ENCODE measurements at regions not wholly inside any gene's neighbourhood (a gene's known extent, or its start where the extent isn't known, plus 50 kb on each side); places are given as distances from the start of the nearest gene placed in this dataset.
A peak's percentile ranks its signal among the peaks of the same experiment; 100 is the strongest.

- no peak for DNase-seq
Observed at GRCh38 chr5:30845194-30845593, 348.3 kb upstream of the CDH6 start.

GRCh38 chr5:30843541-30843940 lies 349.9 kb upstream of the CDH6 start:
- DNase-seq = no peak

GRCh38 chr5:30839956-30840355 lies 353.5 kb upstream of the CDH6 start:
- no peak for DNase-seq

GRCh38 chr5:30838936-30839496 lies 354.5 kb upstream of the CDH6 start:
- DNase-seq = no peak

DNA sequence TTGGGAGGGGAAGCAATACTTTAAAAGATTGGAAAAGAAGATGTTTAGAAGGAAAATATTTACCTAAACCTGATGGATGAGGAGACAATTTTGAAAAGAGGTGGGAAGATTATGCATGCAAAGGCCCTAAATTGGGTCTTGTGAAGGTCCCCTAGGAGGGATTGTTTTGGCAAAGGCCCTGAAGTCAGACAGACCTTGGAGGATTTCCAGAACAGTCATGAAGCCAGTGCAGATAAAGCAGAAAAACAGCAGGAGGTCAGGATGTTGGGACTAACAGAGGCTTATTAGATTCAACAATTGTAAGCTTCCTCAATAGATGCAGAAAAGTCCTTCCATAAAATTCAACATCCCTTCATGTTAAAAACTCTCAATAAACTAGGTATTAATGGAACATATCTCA lies 361.0 kb upstream of the CDH6 start:
- DNase-seq = no peak

GRCh38 chr5:30831605-30832004 lies 361.9 kb upstream of the CDH6 start:
- no peak for DNase-seq

DNA sequence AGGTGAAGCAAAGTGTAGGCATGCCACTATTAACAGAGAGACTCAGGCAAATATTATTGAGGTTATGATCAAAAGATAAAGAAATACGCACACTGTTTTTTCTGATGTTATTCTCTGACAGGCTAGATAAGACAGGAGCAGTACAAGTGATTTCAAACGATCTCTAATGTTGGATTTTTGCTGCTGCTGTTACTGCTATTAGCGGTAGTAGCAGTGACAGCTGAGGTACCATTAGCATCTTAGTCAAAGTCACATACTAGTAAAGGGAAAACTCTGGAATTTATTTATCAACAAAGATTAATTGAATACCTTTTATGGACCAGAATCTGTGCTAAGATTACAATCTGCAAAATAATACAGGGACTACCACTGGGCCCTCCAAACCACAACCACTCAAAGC lies 362.4 kb upstream of the CDH6 start:
- no peak for DNase-seq

- no peak for DNase-seq
Observed at GRCh38 chr5:30811298-30811697, 382.2 kb upstream of the CDH6 start.

GRCh38 chr5:30809933-30810332 lies 383.6 kb upstream of the CDH6 start:
- no peak for DNase-seq

- DNase-seq = no peak
Observed at GRCh38 chr5:30808996-30809395, 384.5 kb upstream of the CDH6 start.

DNA sequence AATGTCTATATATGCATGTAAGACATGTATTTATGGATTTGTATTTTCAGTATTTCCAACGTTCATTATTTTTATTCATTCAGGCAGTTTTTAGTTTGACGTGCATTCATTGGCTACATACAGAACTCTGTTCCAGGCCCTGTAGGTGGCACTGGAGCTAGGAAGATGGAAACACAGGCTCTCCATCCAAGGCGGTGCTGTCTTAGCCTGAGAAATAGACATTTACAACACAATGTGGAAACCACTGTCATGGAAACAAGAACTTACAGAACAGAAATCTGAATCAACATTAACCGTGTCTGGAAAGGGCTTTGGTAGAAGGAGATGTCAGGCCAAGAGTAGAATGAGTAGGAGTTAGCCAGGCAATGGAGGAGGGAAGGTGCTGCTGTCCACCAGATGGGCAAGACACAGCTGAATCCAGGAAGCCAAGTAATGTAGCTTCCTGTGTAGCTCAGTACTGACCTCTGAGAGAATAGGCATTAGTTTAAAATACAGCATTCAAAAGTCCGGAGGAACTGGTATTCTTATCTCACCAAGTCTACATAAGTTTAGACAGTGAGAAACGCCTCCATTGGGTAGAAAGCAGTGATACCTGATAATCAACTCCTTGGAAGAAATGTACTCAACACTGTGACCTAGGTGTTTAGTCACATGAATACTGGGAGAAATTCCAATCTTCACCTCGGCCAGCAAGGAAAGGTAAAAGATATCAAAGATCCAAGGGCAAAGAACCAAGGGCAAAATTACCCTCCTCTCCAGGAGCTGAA lies 388.6 kb upstream of the CDH6 start:
- DNase-seq = no peak

- DNase-seq = no peak
Observed at GRCh38 chr5:30802961-30803705, 390.4 kb upstream of the CDH6 start.

DNA sequence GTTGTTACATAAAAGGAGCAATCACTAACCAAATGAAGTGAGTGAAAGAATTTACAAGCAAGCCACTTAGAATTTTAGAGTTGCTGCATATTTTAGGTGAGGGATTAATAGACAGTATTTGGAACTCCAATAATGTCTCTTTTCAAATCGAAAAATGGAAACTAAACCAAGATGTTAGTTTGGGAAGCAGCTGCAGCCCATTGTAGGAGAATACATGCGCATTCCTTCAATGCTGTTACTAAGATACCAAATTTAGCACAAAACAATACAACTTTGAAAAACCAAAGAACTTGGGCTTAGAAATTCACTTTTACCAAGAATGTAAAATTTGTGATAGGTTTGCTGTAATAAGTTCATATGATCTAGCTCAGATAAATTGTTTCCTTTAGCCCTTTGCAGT lies 411.8 kb upstream of the CDH6 start:
- DNase-seq = no peak

DNA sequence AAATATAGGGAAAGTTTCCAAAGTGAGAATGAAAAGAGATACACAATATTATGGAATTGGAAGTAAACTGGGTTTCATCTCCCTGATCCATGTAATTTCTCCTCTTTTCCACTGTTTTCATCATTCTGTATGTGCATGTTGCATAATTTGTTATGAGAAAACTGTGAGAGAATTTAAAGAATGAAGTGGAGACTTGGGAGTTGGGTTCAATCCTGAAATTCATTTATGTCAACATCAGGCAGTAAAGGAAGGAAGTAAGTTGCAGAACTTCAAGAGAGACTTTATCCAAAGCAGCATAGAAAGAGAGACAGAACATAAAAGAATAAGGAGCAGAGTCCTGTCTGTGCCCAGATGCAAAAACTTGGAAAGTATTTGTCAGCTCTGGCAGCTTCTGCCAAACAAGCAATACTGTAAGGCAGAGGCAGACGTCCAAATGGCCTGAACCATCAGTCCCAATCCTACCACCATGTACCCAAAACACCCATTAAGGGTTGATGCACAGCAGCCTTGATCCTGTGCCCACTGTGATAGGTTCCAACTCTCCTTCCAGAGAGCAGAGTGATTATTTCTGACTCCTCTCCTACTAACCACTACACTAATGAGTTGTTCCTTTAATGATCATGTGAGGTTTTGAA lies 425.3 kb upstream of the CDH6 start:
- no peak for DNase-seq

- DNase-seq = no peak
Observed at GRCh38 chr5:30765706-30766105, 427.8 kb upstream of the CDH6 start.

DNA sequence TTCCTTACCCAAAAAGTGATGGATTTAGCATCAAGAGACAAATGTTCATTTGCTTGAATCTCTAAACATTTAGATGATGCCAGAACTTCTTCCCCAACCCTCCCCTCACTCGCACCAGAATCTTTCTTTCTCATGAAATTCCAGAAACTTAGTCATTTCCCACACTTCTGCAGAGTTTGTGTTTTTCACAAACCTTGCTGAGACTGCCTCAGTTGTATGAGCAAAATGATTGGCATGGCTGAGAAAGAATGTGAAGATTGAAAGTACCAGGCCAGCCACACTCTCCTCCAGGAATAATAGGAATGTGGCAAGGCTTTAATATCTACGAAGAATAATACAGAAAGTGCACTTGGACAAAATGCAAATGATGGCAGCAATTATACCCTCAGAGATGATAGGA lies 428.3 kb upstream of the CDH6 start:
- DNase-seq = no peak

DNA sequence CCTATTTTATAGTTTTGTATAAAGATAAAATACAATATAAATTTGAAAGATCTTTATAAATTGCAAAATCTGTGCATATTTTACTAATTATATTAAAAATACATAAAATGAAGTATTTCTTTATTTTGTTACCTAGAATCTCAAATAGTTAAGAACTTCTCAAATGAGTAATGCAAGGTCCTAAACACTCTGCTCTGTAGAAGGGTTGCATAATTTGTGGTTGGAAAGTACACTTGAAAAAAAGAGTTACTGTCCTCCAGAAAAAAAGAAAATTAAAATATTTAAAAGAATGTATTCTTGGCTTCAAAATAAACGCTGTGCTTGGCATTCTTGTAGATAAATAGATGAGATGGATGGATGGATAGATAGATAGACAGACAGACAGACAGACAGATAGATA lies 428.8 kb upstream of the CDH6 start:
- DNase-seq = no peak

GRCh38 chr5:30759731-30760130 lies 433.8 kb upstream of the CDH6 start:
- DNase-seq = no peak

GRCh38 chr5:30752015-30752414 lies 441.5 kb upstream of the CDH6 start:
- DNase-seq = no peak

GRCh38 chr5:30749971-30750370 lies 443.5 kb upstream of the CDH6 start:
- no peak for DNase-seq

DNA sequence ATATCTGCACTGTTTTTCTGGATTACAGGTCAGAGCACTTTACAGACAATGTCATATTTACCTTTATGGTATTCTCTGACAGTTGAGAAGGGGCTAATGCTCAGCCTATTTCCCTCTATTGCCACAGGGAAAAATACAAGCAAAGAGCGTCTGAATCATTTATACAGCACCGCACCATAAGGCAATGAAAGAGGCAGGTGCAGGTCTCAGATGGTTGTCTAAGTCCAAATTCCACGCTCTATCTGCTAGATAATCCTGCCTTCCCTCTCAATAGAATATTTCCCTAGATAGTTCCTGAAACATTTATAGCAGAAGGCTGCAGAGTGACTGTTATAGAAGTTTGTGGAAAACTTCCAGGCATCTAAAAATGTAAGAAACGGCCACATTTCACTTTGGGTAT lies 446.1 kb upstream of the CDH6 start:
- peak; percentile 4 for DNase-seq

GRCh38 chr5:30736669-30737068 lies 456.8 kb upstream of the CDH6 start:
- no peak for DNase-seq

DNA sequence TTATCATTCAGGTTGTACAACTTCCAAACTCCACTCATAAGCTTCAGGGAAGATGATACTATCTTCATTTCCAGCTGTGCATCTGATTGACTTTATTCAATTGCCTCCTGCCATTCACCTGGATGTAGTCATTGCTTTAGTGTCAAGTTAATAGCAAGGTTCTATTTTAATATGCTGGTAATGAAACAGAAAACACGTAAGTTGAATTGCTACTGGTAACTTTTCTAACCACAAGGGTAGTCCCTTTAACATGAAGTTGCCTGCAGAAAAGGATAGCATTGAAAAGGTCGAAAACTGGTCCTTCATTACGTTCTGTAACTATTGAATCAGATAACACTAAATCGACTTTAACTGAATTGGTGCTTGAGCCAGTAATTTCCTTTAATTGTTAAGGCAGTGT lies 459.4 kb upstream of the CDH6 start:
- no peak for DNase-seq

GRCh38 chr5:30725073-30725472 lies 468.4 kb upstream of the CDH6 start:
- DNase-seq = no peak
